CD14-positive monocyte (primary cell): ENCODE measurements at regions not wholly inside any gene's neighbourhood (a gene's known extent, or its start where the extent isn't known, plus 50 kb on each side); places are given as distances from the start of the nearest gene placed in this dataset.

Source experiments
- DNase-seq, 3 donors: peaks; one replicate each; pipeline ENCODE4 v3.0.0-alpha.2; 2011 to 2022
- H2AFZ ChIP-seq: 2 replicates; pipeline ENCODE4 v1.6.0; 2012; ENCODE audit warnings: mild to moderate bottlenecking, low read depth, low read length, inconsistent platforms; ENCODE audit not compliant: insufficient read depth, poor library complexity, severe bottlenecking
- H3K27ac ChIP-seq, 2 donors: 1 replicate in 1 of 2; 2 replicates in 1 of 2; pipeline ENCODE4 v1.5.1; 2012 to 2013; ENCODE audit warnings: low read length in 2 of 2, control low read depth in 1 of 2, inconsistent platforms in 1 of 2, low read depth in 1 of 2, mild to moderate bottlenecking in 1 of 2
- H3K27me3 ChIP-seq, 2 donors: one replicate each; pipeline versions ENCODE4 v1.6.0 to v1.6.1; 2011 to 2013; ENCODE audit warnings: low read length in 2 of 2; ENCODE audit not compliant: control insufficient read depth in 2 of 2, insufficient read depth in 2 of 2
- H3K36me3 ChIP-seq, 2 donors: replicated peaks in 1 of 2; 1 replicate in 1 of 2; 2 replicates in 1 of 2; pipeline versions ENCODE4 v1.5.1 to v1.6.1; 2012 to 2013; ENCODE audit warnings: low read length in 2 of 2, control low read depth in 1 of 2, inconsistent platforms in 1 of 2, mild to moderate bottlenecking in 1 of 2; ENCODE audit not compliant: insufficient read depth in 2 of 2, control insufficient read depth in 1 of 2
- H3K4me1 ChIP-seq, 2 donors: 1 replicate in 1 of 2; 2 replicates in 1 of 2; pipeline versions ENCODE4 v1.5.1 to v1.6.1; 2012 to 2013; ENCODE audit warnings: low read length in 2 of 2, control low read depth in 1 of 2, inconsistent platforms in 1 of 2, mild to moderate bottlenecking in 1 of 2, moderate library complexity in 1 of 2; ENCODE audit not compliant: insufficient read depth in 2 of 2, control insufficient read depth in 1 of 2
- H3K4me2 ChIP-seq: replicated peaks from 2 replicates; pipeline ENCODE3; 2012; ENCODE audit warnings: low read length, moderate library complexity, mild to moderate bottlenecking; ENCODE audit not compliant: poor library complexity, severe bottlenecking; ENCODE audit errors: extremely low read depth
- H3K4me3 ChIP-seq, 3 experiments: fragments of 200-600 bp in 1 of 3; sonication (generic) in 1 of 3; replicated peaks in 1 of 3; 1 replicate in 2 of 3; 2 replicates in 1 of 3; pipeline ENCODE4 v1.5.1; 2011 to 2013; ENCODE audit warnings: low read length in 3 of 3, mild to moderate bottlenecking in 3 of 3, control low read depth in 2 of 3, low read depth in 2 of 3, inconsistent platforms in 1 of 3, moderate library complexity in 1 of 3
- H3K79me2 ChIP-seq: 2 replicates; pipeline ENCODE4 v1.6.0; 2012; ENCODE audit warnings: mild to moderate bottlenecking, control low read depth, inconsistent platforms, low read length, moderate library complexity; ENCODE audit not compliant: insufficient read depth
- H3K9ac ChIP-seq: 2 replicates; pipeline ENCODE4 v1.6.0; 2017; ENCODE audit warnings: low read length, mild to moderate bottlenecking; ENCODE audit not compliant: insufficient read depth, poor library complexity, severe bottlenecking
- H3K9me3 ChIP-seq, 2 donors: replicated peaks in 1 of 2; 1 replicate in 1 of 2; 2 replicates in 1 of 2; pipeline versions ENCODE4 v1.5.1 to v1.6.1; 2012 to 2013; ENCODE audit warnings: low read length in 2 of 2, control low read depth in 1 of 2; ENCODE audit not compliant: control insufficient read depth in 1 of 2, insufficient read depth in 1 of 2
- H4K20me1 ChIP-seq: 2 replicates; pipeline ENCODE4 v1.6.0; 2012; ENCODE audit warnings: mild to moderate bottlenecking, low read length, control low read depth, moderate library complexity; ENCODE audit not compliant: insufficient read depth
- H3K27ac Mint-ChIP-seq, 7 donors: one replicate each; pipeline ENCODE4 v1.8.0; 2020; ENCODE audit warnings: mild to moderate bottlenecking in 7 of 7, mixed read lengths in 7 of 7, moderate library complexity in 6 of 7, inconsistent platforms in 2 of 7
- H3K27me3 Mint-ChIP-seq, 3 donors: one replicate each; pipeline ENCODE4 v1.8.0; 2021 to 2022; ENCODE audit warnings: low read depth in 3 of 3, mild to moderate bottlenecking in 3 of 3, mixed read lengths in 3 of 3, moderate library complexity in 3 of 3, inconsistent platforms in 1 of 3
- H3K36me3 Mint-ChIP-seq, 2 donors: one replicate each; pipeline ENCODE4 v1.8.0; 2020; ENCODE audit warnings: mixed read lengths in 2 of 2, inconsistent platforms in 1 of 2, mild to moderate bottlenecking in 1 of 2
- H3K4me1 Mint-ChIP-seq: one replicate; pipeline ENCODE4 v1.8.0; 2020; ENCODE audit warnings: mild to moderate bottlenecking, mixed read lengths
- H3K4me3 Mint-ChIP-seq, 2 donors: one replicate each; pipeline ENCODE4 v1.8.0; 2020; ENCODE audit warnings: mild to moderate bottlenecking in 2 of 2, mixed read lengths in 2 of 2, moderate library complexity in 1 of 2
- H3K9me3 Mint-ChIP-seq, 7 donors: one replicate each; pipeline ENCODE4 v1.8.0; 2020 to 2022; ENCODE audit warnings: mixed read lengths in 7 of 7, mild to moderate bottlenecking in 6 of 7, moderate library complexity in 6 of 7, inconsistent platforms in 2 of 7
- WGBS: methylation state at CpG from one replicate; pipeline ENCODE4 v1.1.5; 2013; ENCODE audit warnings: missing lambda C conversion rate; ENCODE audit not compliant: insufficient coverage; 5-methylcytosine and 5-hydroxymethylcytosine counted together
- intact Hi-C, 2 donors: fragments of 100-400 bp; cut with micrococcal nuclease; formaldehyde crosslinking; loops; one replicate each; pipeline versions ENCODE4 v1.15.0 to v1.15.1; 2023
- TF ChIP-seq, protein P1 (sequence below): fragments of 200-600 bp; IDR thresholded peaks from one replicate; pipeline ENCODE4 v1.8.0; 2022; ENCODE audit warnings: antibody characterized with exemption, mild to moderate bottlenecking

DNA sequence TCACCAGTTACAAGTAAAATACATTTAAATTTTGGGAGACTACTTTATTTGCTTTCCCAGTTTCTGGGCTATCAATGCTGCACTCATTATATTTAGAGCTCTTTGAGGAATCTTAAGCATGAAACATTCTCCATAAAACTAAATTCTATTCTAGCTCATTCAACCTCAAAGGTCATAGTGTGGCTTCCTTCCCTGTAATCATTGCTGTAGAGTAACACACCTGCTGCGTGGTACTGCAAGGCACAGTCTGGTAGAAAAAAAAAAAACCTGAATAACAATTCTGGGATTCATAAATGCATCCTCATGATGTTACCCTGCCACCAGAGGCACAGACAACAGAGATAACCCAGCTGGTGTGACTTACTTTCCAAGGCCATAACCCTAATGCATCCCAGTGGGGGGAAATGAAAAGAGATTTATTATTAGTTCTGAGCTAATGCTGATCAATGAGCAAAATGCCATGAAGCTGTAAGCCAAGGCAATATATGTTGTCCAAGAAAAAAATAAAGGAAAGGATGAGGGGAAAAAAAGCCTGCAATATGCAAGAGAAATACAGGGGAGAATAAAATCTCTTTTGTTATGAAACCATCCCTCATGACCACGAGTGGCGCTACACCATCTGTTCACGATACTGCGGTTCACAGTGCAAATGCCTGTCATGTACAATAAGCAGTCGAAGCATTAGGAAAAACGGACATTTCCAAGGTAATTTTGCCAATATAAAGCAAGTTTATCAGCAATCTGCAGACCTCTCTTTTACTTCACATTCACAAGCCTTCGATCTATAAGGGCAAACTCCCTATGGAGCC is 1481.6 kb upstream of the PIK3C3 start:
- H3K4me3 Mint-ChIP-seq: no peak overlapping the region
- no peak for DNase-seq
- H3K9ac ChIP-seq: no peak overlapping the region
- TF ChIP-seq, protein P1, sequence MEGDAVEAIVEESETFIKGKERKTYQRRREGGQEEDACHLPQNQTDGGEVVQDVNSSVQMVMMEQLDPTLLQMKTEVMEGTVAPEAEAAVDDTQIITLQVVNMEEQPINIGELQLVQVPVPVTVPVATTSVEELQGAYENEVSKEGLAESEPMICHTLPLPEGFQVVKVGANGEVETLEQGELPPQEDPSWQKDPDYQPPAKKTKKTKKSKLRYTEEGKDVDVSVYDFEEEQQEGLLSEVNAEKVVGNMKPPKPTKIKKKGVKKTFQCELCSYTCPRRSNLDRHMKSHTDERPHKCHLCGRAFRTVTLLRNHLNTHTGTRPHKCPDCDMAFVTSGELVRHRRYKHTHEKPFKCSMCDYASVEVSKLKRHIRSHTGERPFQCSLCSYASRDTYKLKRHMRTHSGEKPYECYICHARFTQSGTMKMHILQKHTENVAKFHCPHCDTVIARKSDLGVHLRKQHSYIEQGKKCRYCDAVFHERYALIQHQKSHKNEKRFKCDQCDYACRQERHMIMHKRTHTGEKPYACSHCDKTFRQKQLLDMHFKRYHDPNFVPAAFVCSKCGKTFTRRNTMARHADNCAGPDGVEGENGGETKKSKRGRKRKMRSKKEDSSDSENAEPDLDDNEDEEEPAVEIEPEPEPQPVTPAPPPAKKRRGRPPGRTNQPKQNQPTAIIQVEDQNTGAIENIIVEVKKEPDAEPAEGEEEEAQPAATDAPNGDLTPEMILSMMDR: no peak
- no peaks in the 10 kb centered on the region for H3K79me2 ChIP-seq
- H3K36me3 ChIP-seq: no peaks in the 10 kb centered on the region
- H3K9me3 Mint-ChIP-seq: peaks cover 0 to 6% (median 0%) of the 10 kb centered on the region in 7 donors
- peaks cover 0 to 6% of the 10 kb centered on the region in 2 donors for H3K9me3 ChIP-seq
- no peaks in the 10 kb centered on the region for H3K27me3 Mint-ChIP-seq
- no peak overlapping the region for H3K27ac ChIP-seq
- 80% methylated on average over 2 of the region's 8 CpGs for WGBS
- H3K4me2 ChIP-seq: no peak overlapping the region
- no peaks in the 10 kb centered on the region for H4K20me1 ChIP-seq
- no peaks in the 10 kb centered on the region for H3K36me3 Mint-ChIP-seq
- no peaks in the 10 kb centered on the region for H3K4me1 Mint-ChIP-seq
- no peak overlapping the region for H2AFZ ChIP-seq
- H3K4me3 ChIP-seq: no peak overlapping the region
- no peak overlapping the region for H3K27ac Mint-ChIP-seq
- intact Hi-C loops: no loop called here
- no peaks in the 10 kb centered on the region for H3K4me1 ChIP-seq
- no peaks in the 10 kb centered on the region for H3K27me3 ChIP-seq

DNA sequence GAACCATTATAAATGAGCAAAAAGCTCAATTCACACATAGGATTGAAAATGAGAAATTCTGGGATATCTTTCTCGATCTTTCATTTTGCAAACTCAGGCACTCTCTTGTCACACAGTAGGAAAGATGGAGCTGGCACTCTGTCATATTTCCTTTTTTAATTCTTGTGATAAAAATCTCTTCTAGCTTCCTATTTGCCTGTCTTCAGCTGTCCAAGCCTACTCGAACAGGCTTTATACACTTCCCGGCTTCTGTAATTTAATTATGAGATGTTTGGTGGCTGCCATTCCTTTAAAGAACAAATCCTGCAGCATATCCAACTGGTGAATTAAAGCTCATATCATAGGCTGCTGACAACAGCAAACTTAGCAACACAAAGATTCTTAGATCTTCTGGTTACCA is 1484.3 kb upstream of the PIK3C3 start:
- no peaks in the 10 kb centered on the region for H3K36me3 ChIP-seq
- H3K79me2 ChIP-seq: no peaks in the 10 kb centered on the region
- H2AFZ ChIP-seq: no peak overlapping the region
- no peak overlapping the region for H3K27ac ChIP-seq
- H3K27me3 Mint-ChIP-seq: no peaks in the 10 kb centered on the region
- H3K27me3 ChIP-seq: no peaks in the 10 kb centered on the region
- no peak for DNase-seq
- H3K9me3 Mint-ChIP-seq: peaks cover 0 to 2% (median 0%) of the 10 kb centered on the region in 7 donors
- no peak overlapping the region for H3K4me2 ChIP-seq
- peaks cover 0 to 6% of the 10 kb centered on the region in 2 donors for H3K9me3 ChIP-seq
- no peaks in the 10 kb centered on the region for H3K36me3 Mint-ChIP-seq
- intact Hi-C loops: no loop called here
- no CpG with 5 or more reads among the region's 3 CpGs for WGBS
- no peak overlapping the region for H3K27ac Mint-ChIP-seq
- no peak overlapping the region for H3K4me3 ChIP-seq
- TF ChIP-seq, protein P1: no peak
- no peaks in the 10 kb centered on the region for H3K4me1 Mint-ChIP-seq
- H4K20me1 ChIP-seq: no peaks in the 10 kb centered on the region
- no peaks in the 10 kb centered on the region for H3K4me1 ChIP-seq
- no peak overlapping the region for H3K9ac ChIP-seq
- H3K4me3 Mint-ChIP-seq: no peak overlapping the region
